OCI-LY1 (cell line): ENCODE measurements at regions not wholly inside any gene's neighbourhood (a gene's known extent, or its start where the extent isn't known, plus 50 kb on each side); places are given as distances from the start of the nearest gene placed in this dataset.

ENCODE experiments used
- H2AFZ ChIP-seq: fragments of 200-600 bp; sonication (generic), shearing (Covaris generic); 2 replicates; pipeline ENCODE4 v1.6.0; 2014; ENCODE audit warnings: antibody characterized with exemption, mild to moderate bottlenecking, low read length
- H3F3A ChIP-seq: fragments of 200-600 bp; sonication (generic), shearing (Covaris generic); 2 replicates; pipeline ENCODE4 v1.6.0; 2014; ENCODE audit warnings: mild to moderate bottlenecking, antibody characterized with exemption, low read length, moderate library complexity; ENCODE audit not compliant: insufficient read depth
- H3K27ac ChIP-seq: fragments of 200-600 bp; sonication (generic); 2 replicates; pipeline ENCODE4 v1.5.1; 2014; ENCODE audit warnings: low read length, mixed run types, mild to moderate bottlenecking, low read depth; ENCODE audit not compliant: poor library complexity, severe bottlenecking
- H3K27me3 ChIP-seq: fragments of 200-600 bp; sonication (generic); 2 replicates; pipeline ENCODE4 v1.6.0; 2014; ENCODE audit warnings: antibody characterized with exemption, mild to moderate bottlenecking, low read length, moderate library complexity; ENCODE audit not compliant: insufficient read depth
- H3K36me3 ChIP-seq: fragments of 200-600 bp; sonication (generic); 2 replicates; pipeline ENCODE4 v1.6.1; 2014; ENCODE audit warnings: mild to moderate bottlenecking, antibody characterized with exemption, low read length, moderate library complexity, mixed read lengths; ENCODE audit not compliant: insufficient read depth
- H3K4me1 ChIP-seq: fragments of 200-600 bp; sonication (generic); 2 replicates; pipeline ENCODE4 v1.5.1; 2014; ENCODE audit warnings: mild to moderate bottlenecking, low read length, moderate library complexity; ENCODE audit not compliant: insufficient read depth, severe bottlenecking
- H3K4me2 ChIP-seq: fragments of 200-600 bp; sonication (generic), shearing (Covaris generic); 2 replicates; pipeline ENCODE4 v1.6.1; 2014; ENCODE audit warnings: low read length
- H3K4me3 ChIP-seq: fragments of 200-600 bp; sonication (generic); 2 replicates; pipeline ENCODE4 v1.5.1; 2014; ENCODE audit warnings: low read length, low read depth, mild to moderate bottlenecking, mixed read lengths; ENCODE audit not compliant: poor library complexity, severe bottlenecking
- H3K79me2 ChIP-seq: fragments of 200-600 bp; shearing (Covaris generic); 2 replicates; pipeline ENCODE4 v1.6.1; 2016; ENCODE audit warnings: mixed run types, low read length, mixed read lengths; ENCODE audit not compliant: insufficient read depth
- H3K9ac ChIP-seq: fragments of 200-600 bp; sonication (generic), shearing (Covaris generic); 2 replicates; pipeline ENCODE4 v1.6.1; 2014; ENCODE audit warnings: mild to moderate bottlenecking, low read length, mixed read lengths
- H3K9me2 ChIP-seq: fragments of 200-600 bp; sonication (generic), shearing (Covaris generic); 2 replicates; pipeline ENCODE4 v1.6.1; 2014; ENCODE audit warnings: low read depth, mild to moderate bottlenecking, low read length, mixed read lengths
- H3K9me3 ChIP-seq: fragments of 200-600 bp; shearing (Covaris generic); 2 replicates; pipeline ENCODE4 v1.6.1; 2014; ENCODE audit warnings: low read length, mixed read lengths
- H4K20me1 ChIP-seq: fragments of 200-600 bp; sonication (generic), shearing (Covaris generic); 2 replicates; pipeline ENCODE4 v1.6.0; 2016; ENCODE audit warnings: mild to moderate bottlenecking, low read length; ENCODE audit not compliant: insufficient read depth
- CTCF ChIP-seq: fragments of 200-600 bp; sonication (generic), shearing (Covaris generic); IDR thresholded peaks from 2 replicates; pipeline ENCODE4 v1.5.1; 2017; ENCODE audit warnings: mild to moderate bottlenecking, antibody characterized with exemption, low read length, moderate library complexity, mixed read lengths
- EZH2 ChIP-seq: fragments of 200-600 bp; sonication (generic), shearing (Covaris generic); IDR thresholded peaks from 2 replicates; pipeline ENCODE4 v1.8.0; 2017; ENCODE audit warnings: borderline replicate concordance, mixed run types, mild to moderate bottlenecking, antibody characterized with exemption, low read length, moderate library complexity, mixed read lengths

DNA sequence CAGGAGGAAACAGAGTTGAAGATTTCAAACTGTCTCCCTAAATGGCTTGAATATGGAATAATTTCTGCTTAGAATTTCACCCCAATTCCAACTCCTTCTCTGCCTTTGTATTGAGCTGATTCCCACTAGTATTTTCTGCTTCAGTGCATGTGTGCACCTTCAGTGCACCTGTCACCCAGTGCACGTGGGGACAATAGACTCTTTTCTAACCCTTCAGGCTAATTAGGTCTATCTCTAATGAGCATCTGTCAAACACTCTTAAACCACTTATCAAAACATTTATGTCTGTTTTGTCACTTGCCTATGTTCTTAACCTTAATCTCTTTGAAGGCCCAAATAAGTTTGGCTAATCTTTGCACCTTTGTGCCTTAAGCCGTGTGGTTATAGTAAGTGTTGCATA lies 232.0 kb upstream of the NETO1 start:
- no peak overlapping the region for H3K4me2 ChIP-seq
- no peak for TF ChIP-seq EZH2
- no peak for TF ChIP-seq CTCF
- H3K4me1 ChIP-seq = no peaks in the 10 kb centered on the region
- no peak overlapping the region for H2AFZ ChIP-seq
- H3K27me3 ChIP-seq = no peaks in the 10 kb centered on the region
- H3K9me3 ChIP-seq = no peaks in the 10 kb centered on the region
- H3F3A ChIP-seq = no peaks in the 10 kb centered on the region
- H3K9me2 ChIP-seq = no peaks in the 10 kb centered on the region
- H3K79me2 ChIP-seq = no peaks in the 10 kb centered on the region
- no peak overlapping the region for H3K27ac ChIP-seq
- H4K20me1 ChIP-seq = no peaks in the 10 kb centered on the region
- H3K9ac ChIP-seq = no peak overlapping the region
- no peak overlapping the region for H3K4me3 ChIP-seq
- H3K36me3 ChIP-seq = no peaks in the 10 kb centered on the region

DNA sequence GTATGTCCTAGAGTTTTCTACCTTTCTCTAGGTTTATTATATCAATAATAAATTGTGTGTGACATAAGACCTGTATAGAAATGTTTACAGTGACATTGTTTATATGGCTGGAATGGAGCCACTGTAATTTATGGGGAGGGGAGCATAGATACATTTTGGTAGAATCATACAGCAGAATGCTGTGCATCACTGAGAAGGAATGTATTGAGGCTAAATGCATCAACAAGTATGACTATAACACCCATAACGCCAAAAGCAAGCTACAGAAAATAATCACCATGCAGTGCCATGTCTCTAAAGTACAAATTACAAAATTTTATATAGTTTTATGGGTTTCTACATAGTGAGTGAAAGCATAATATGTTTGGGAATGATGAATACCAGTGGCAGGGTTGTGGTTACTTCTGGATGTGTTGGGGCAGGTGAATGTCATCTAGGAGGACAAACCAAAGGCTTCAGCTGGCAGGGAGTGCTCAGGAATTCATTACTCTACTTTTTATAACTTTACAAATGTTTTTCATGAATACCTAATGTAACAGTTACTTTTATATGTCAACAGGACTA lies 226.0 kb upstream of the NETO1 start:
- no peak overlapping the region for H3K27ac ChIP-seq
- no peaks in the 10 kb centered on the region for H3K79me2 ChIP-seq
- H3F3A ChIP-seq = no peaks in the 10 kb centered on the region
- no peak overlapping the region for H3K4me2 ChIP-seq
- no peaks in the 10 kb centered on the region for H3K9me2 ChIP-seq
- H4K20me1 ChIP-seq = no peaks in the 10 kb centered on the region
- no peak overlapping the region for H3K9ac ChIP-seq
- no peak overlapping the region for H3K4me3 ChIP-seq
- no peaks in the 10 kb centered on the region for H3K36me3 ChIP-seq
- H3K27me3 ChIP-seq = no peaks in the 10 kb centered on the region
- no peaks in the 10 kb centered on the region for H3K9me3 ChIP-seq
- TF ChIP-seq EZH2 = no peak
- TF ChIP-seq CTCF = no peak
- no peak overlapping the region for H2AFZ ChIP-seq
- H3K4me1 ChIP-seq = no peaks in the 10 kb centered on the region

GRCh38 chr18:73088445-73088844 lies 220.7 kb upstream of the NETO1 start:
- no peaks in the 10 kb centered on the region for H3F3A ChIP-seq
- H3K9ac ChIP-seq = no peak overlapping the region
- H3K79me2 ChIP-seq = no peaks in the 10 kb centered on the region
- H4K20me1 ChIP-seq = no peaks in the 10 kb centered on the region
- no peak overlapping the region for H2AFZ ChIP-seq
- H3K27me3 ChIP-seq = no peaks in the 10 kb centered on the region
- H3K27ac ChIP-seq = no peak overlapping the region
- TF ChIP-seq EZH2 (no peak), CTCF (no peak)
- no peaks in the 10 kb centered on the region for H3K9me3 ChIP-seq
- H3K4me3 ChIP-seq = no peak overlapping the region
- H3K36me3 ChIP-seq = no peaks in the 10 kb centered on the region
- H3K4me1 ChIP-seq = no peaks in the 10 kb centered on the region
- H3K4me2 ChIP-seq = no peak overlapping the region
- no peaks in the 10 kb centered on the region for H3K9me2 ChIP-seq
